ENCODE measurements at regions not wholly inside any gene's neighbourhood (a gene's known extent, or its start where the extent isn't known, plus 50 kb on each side); places are given as distances from the start of the nearest gene placed in this dataset.

- Histone ChIP-seq H3K79me2 (ENCODE audit: control insufficient read depth, insufficient read depth, low read length) (no peaks in the 10 kb centered on the region), H3K4me3 (replicated peaks in 1 of 3; ENCODE audit: insufficient read depth in 1 of 3, low read depth in 1 of 3, low read length in 3 of 3) (no peak overlapping the region), H3K4me2 (ENCODE audit: insufficient read depth, low read length) (no peak overlapping the region), H3K27ac (ENCODE audit: insufficient read depth, low read depth, low read length) (no peak overlapping the region), H3K9me1 (replicated peaks; ENCODE audit: control insufficient read depth, extremely low read depth, insufficient read depth, low read length) (no peaks in the 10 kb centered on the region), H4K20me1 (replicated peaks; ENCODE audit: control insufficient read depth, extremely low read depth, insufficient read depth, low read length) (no peaks in the 10 kb centered on the region), H2AFZ (ENCODE audit: low read depth, low read length) (no peak overlapping the region), H3K9me3 (replicated peaks; ENCODE audit: control insufficient read depth, insufficient read depth, low read length) (no peaks in the 10 kb centered on the region), H3K4me1 (ENCODE audit: control insufficient read depth, extremely low read depth, insufficient read depth, low read length) (no peaks in the 10 kb centered on the region), H3K36me3 (ENCODE audit: control insufficient read depth in 2 of 2, extremely low read depth in 1 of 2, insufficient read depth in 2 of 2, low read length in 2 of 2) (no peaks in the 10 kb centered on the region), H3K9ac (replicated peaks; ENCODE audit: extremely low read depth, insufficient read depth, low read length) (no peak overlapping the region), H3K27me3 (ENCODE audit: control insufficient read depth in 2 of 2, insufficient read depth in 2 of 2, low read length in 2 of 2) (no peaks in the 10 kb centered on the region)
- dilution Hi-C loops (cut with MboI; ENCODE audit: extremely low pct_ligation_motif_present, low sequenced_read_pairs) (no loop called here), intact Hi-C loops (cut with micrococcal nuclease) (no loop called here)
- TF ChIP-seq GATA2 (IDR thresholded peaks at IDR 0.05; ENCODE audit: insufficient read depth, insufficient read length, low read depth, low read length) (no peak), POLR2AphosphoS5 (IDR thresholded peaks at IDR 0.05; ENCODE audit: insufficient read depth, low read depth, low read length) (no peak), POLR2A (IDR thresholded peaks at IDR 0.05; ENCODE audit: low read depth, low read length) (no peak), CTCF (IDR thresholded peaks at IDR 0.05; ENCODE audit: extremely low read depth in 1 of 2, insufficient read depth in 1 of 2, low read depth in 1 of 2, low read length in 2 of 2) (no peak), MYC (IDR thresholded peaks at IDR 0.05; ENCODE audit: low read depth, low read length) (no peak), EZH2 (IDR thresholded peaks at IDR 0.05; ENCODE audit: borderline replicate concordance, low read depth, low read length, severe bottlenecking) (no peak), FOS (IDR thresholded peaks at IDR 0.05; ENCODE audit: borderline replicate concordance, insufficient read depth, low read length) (no peak), MAX (IDR thresholded peaks at IDR 0.05; ENCODE audit: insufficient read depth, insufficient read length) (no peak), JUN (IDR thresholded peaks at IDR 0.05; ENCODE audit: borderline replicate concordance, insufficient read depth, insufficient read length, low read depth) (no peak)
- no TSS peak for BruUV-seq (replicated peaks)
- CTCF ChIA-PET: no interaction called here
- POLR2A ChIA-PET: no interaction called here
- DNase-seq (ENCODE audit: low read depth, low spot score) (no peak), FAIRE-seq (no peak)
Observed at GRCh38 chr16:79757968-79758367, 157.4 kb upstream of the MAF start.

Data from endothelial cell of umbilical vein (primary cell).